SK-N-SH (cell line): ENCODE measurements at regions not wholly inside any gene's neighbourhood (a gene's known extent, or its start where the extent isn't known, plus 50 kb on each side); places are given as distances from the start of the nearest gene placed in this dataset.

Experiments
- CTCF ChIA-PET: fragments of 300-600, 350-600 bp; formaldehyde crosslinking; extraction: SDS; loops from one replicate; lab custom pipeline; 2021; lab: Yijun Ruan, JAX
- POLR2A ChIA-PET: fragments of 350-600 bp; sonication (Branson Sonifier 250); formaldehyde crosslinking; extraction: SDS; loops from one replicate; lab custom pipeline; 2020; ENCODE audit warnings: antibody characterized with exemption, inconsistent platforms; lab: Yijun Ruan, JAX
- DNase-seq: peaks from one replicate; pipeline ENCODE4 v3.0.0; 2012
- H2AFZ ChIP-seq: fragments of 200-600 bp; sonication (generic); 2 replicates; pipeline ENCODE4 v1.8.1; 2016; ENCODE audit warnings: antibody characterized with exemption, mild to moderate bottlenecking, low read depth
- H3F3A ChIP-seq: fragments of 200-600 bp; sonication (generic); replicated peaks from 2 replicates; pipeline ENCODE3; 2016; ENCODE audit warnings: antibody characterized with exemption, mild to moderate bottlenecking; ENCODE audit not compliant: insufficient read depth
- H3K27ac ChIP-seq, 2 experiments: fragments of 200-500 bp in 1 of 2; fragments of 200-600 bp in 1 of 2; sonication (Bioruptor generic) in 1 of 2; sonication (generic), shearing (Covaris generic) in 1 of 2; 2 replicates each; pipeline versions ENCODE4 v1.5.1 to v1.6.1; 2014 to 2016; ENCODE audit warnings: low read depth in 2 of 2, inconsistent platforms in 1 of 2, low read length in 1 of 2, mild to moderate bottlenecking in 1 of 2, mixed read lengths in 1 of 2
- H3K27me3 ChIP-seq: fragments of 200-600 bp; sonication (generic), shearing (Covaris generic); 2 replicates; pipeline ENCODE4 v1.6.1; 2016; ENCODE audit warnings: mixed run types; ENCODE audit not compliant: insufficient read depth
- H3K36me3 ChIP-seq, 2 experiments: fragments of 200-500 bp in 1 of 2; fragments of 200-600 bp in 1 of 2; sonication (Bioruptor generic) in 1 of 2; sonication (generic) in 1 of 2; replicated peaks in 1 of 2; 2 replicates each; pipeline versions ENCODE3 to v1.5.1; 2014 to 2016; ENCODE audit warnings: low read length in 1 of 2, mild to moderate bottlenecking in 1 of 2; ENCODE audit not compliant: insufficient read depth in 2 of 2, control insufficient read depth in 1 of 2
- H3K4me1 ChIP-seq, 2 experiments: fragments of 200-500 bp in 1 of 2; fragments of 200-600 bp in 1 of 2; sonication (Bioruptor generic) in 1 of 2; sonication (generic), shearing (Covaris generic) in 1 of 2; 2 replicates each; pipeline versions ENCODE4 v1.5.1 to v1.6.1; 2014 to 2016; ENCODE audit warnings: low read depth in 1 of 2, low read length in 1 of 2, mixed run types in 1 of 2; ENCODE audit not compliant: insufficient read depth in 2 of 2, control insufficient read depth in 1 of 2
- H3K4me2 ChIP-seq: fragments of 200-600 bp; sonication (generic), shearing (Covaris generic); 2 replicates; pipeline ENCODE4 v1.6.1; 2017; ENCODE audit warnings: mixed run types
- H3K4me3 ChIP-seq, 2 experiments: fragments of 200-500 bp in 1 of 2; fragments of 200-600 bp in 1 of 2; sonication (Bioruptor generic) in 1 of 2; sonication (generic), shearing (Covaris generic) in 1 of 2; 2 replicates each; pipeline versions ENCODE4 v1.5.1 to v1.8.1; 2014 to 2016; ENCODE audit warnings: low read depth in 2 of 2, inconsistent platforms in 1 of 2, low read length in 1 of 2, mild to moderate bottlenecking in 1 of 2, mixed read lengths in 1 of 2, moderate library complexity in 1 of 2
- H3K79me2 ChIP-seq: fragments of 200-600 bp; sonication (generic); 2 replicates; pipeline ENCODE4 v1.8.1; 2017; ENCODE audit warnings: mild to moderate bottlenecking; ENCODE audit not compliant: insufficient read depth
- H3K9ac ChIP-seq: fragments of 200-600 bp; sonication (generic); 2 replicates; pipeline ENCODE4 v1.6.1; 2017; ENCODE audit warnings: mixed run types
- H3K9me2 ChIP-seq: fragments of 200-600 bp; sonication (generic); 2 replicates; pipeline ENCODE4 v1.6.1; 2017; ENCODE audit warnings: mixed run types
- H3K9me3 ChIP-seq: fragments of 200-600 bp; sonication (generic); 2 replicates; pipeline ENCODE4 v1.6.1; 2017; ENCODE audit warnings: mixed run types, mild to moderate bottlenecking, moderate library complexity
- H4K20me1 ChIP-seq: fragments of 200-600 bp; sonication (generic); 2 replicates; pipeline ENCODE4 v1.6.1; 2017; ENCODE audit warnings: mild to moderate bottlenecking, mixed run types; ENCODE audit not compliant: insufficient read depth
- EP300 ChIP-seq, 2 experiments: IDR thresholded peaks; 2 replicates each; pipeline versions ENCODE4 v1.4.0 to v1.6.1; 2012; ENCODE audit warnings: borderline replicate concordance in 1 of 2, low read depth in 1 of 2, low read length in 1 of 2
- MXI1 ChIP-seq: IDR thresholded peaks from 2 replicates; pipeline ENCODE4 v1.6.1; 2012; ENCODE audit warnings: mild to moderate bottlenecking, low read depth, low read length, improper control_type of control experiment
- NRF1 ChIP-seq: IDR thresholded peaks from 2 replicates; pipeline ENCODE4 v1.6.1; 2012; ENCODE audit warnings: low read depth, mild to moderate bottlenecking, low read length
- REST ChIP-seq: IDR thresholded peaks from 2 replicates; pipeline ENCODE4 v1.6.1; 2012; ENCODE audit warnings: mild to moderate bottlenecking, low read depth, low read length, moderate library complexity
- TEAD4 ChIP-seq: IDR thresholded peaks from 2 replicates; pipeline ENCODE4 v1.4.0; 2012; ENCODE audit warnings: mild to moderate bottlenecking, borderline replicate concordance; ENCODE audit not compliant: insufficient read depth
- USF2 ChIP-seq: fragments of 150-350 bp; IDR thresholded peaks from 2 replicates; pipeline ENCODE4 v1.6.1; 2017; ENCODE audit warnings: antibody characterized with exemption, low read length, low read depth, borderline replicate concordance
- ZBTB33 ChIP-seq: IDR thresholded peaks from 2 replicates; pipeline ENCODE4 v1.4.0; 2012; ENCODE audit warnings: low read depth, borderline replicate concordance
- WGBS: methylation state at CpG from one replicate; pipeline ENCODE4 v1.1.6; 2017; ENCODE audit warnings: low lambda C conversion rate; 5-methylcytosine and 5-hydroxymethylcytosine counted together

GRCh38 chr11:100472727-100473389 lies 214.2 kb upstream of the ARHGAP42 start (continued):
- no peak for TF ChIP-seq ZBTB33

- H2AFZ ChIP-seq, result no peak overlapping the region
- 4% methylated on average over 1 of the region's 1 CpG for WGBS
- H3K9me3 ChIP-seq, result no peaks in the 10 kb centered on the region
- H3K36me3 ChIP-seq, result no peaks in the 10 kb centered on the region
- no peaks in the 10 kb centered on the region for H3K4me1 ChIP-seq
- no peaks in the 10 kb centered on the region for H3K27me3 ChIP-seq
- H4K20me1 ChIP-seq, result no peaks in the 10 kb centered on the region
- H3K79me2 ChIP-seq, result no peaks in the 10 kb centered on the region
- H3F3A ChIP-seq, result no peaks in the 10 kb centered on the region
- no peak overlapping the region for H3K9ac ChIP-seq
- no peak overlapping the region for H3K4me3 ChIP-seq
- H3K27ac ChIP-seq, result no peak overlapping the region
- ChIA-PET POLR2A (no interaction called here), CTCF (no interaction called here)
- H3K4me2 ChIP-seq, result no peak overlapping the region
- no peak for TF ChIP-seq EP300 (IDR thresholded peaks at IDR 0.05; ENCODE audit: borderline replicate concordance in 1 of 2, low read depth in 1 of 2, low read length in 1 of 2)
- TF ChIP-seq NRF1, result no peak
- TF ChIP-seq USF2, result no peak
- no peak for TF ChIP-seq REST
- no peak for TF ChIP-seq MXI1
- no peak for TF ChIP-seq TEAD4
- no peaks in the 10 kb centered on the region for H3K9me2 ChIP-seq
- no peak for DNase-seq
These were observed 213.7 kb upstream of the ARHGAP42 start for GRCh38 chr11:100473390-100473740.
